Spinal cord (tissue), 10 donors: ENCODE measurements at regions not wholly inside any gene's neighbourhood (a gene's known extent, or its start where the extent isn't known, plus 50 kb on each side); places are given as distances from the start of the nearest gene placed in this dataset. TPM values are rescaled to one million over a fixed set of nuclear protein-coding genes. Genes with fewer than 3 reads are reported as not detected.

Experiments used
- DNase-seq, 6 donors: peaks; one replicate each; pipeline versions ENCODE4 v3.0.0 to v3.0.0-alpha.2; 2013 to 2015; ENCODE audit warnings: low spot score in 6 of 6, low read depth in 4 of 6
- H3K27ac ChIP-seq: one replicate; pipeline ENCODE4 v1.5.1; 2013; ENCODE audit warnings: low read depth, low read length, control low read depth
- H3K27me3 ChIP-seq: one replicate; pipeline ENCODE4 v1.6.1; 2013; ENCODE audit warnings: low read length; ENCODE audit not compliant: control insufficient read depth, insufficient read depth
- H3K36me3 ChIP-seq: one replicate; pipeline ENCODE4 v1.6.1; 2013; ENCODE audit warnings: low read length; ENCODE audit not compliant: control insufficient read depth, insufficient read depth
- H3K4me1 ChIP-seq: one replicate; pipeline ENCODE4 v1.6.1; 2013; ENCODE audit warnings: low read length; ENCODE audit not compliant: control insufficient read depth, insufficient read depth
- H3K4me3 ChIP-seq: one replicate; pipeline ENCODE4 v1.5.1; 2013; ENCODE audit warnings: low read depth, low read length, control low read depth
- H3K9me3 ChIP-seq: one replicate; pipeline ENCODE4 v1.6.1; 2013; ENCODE audit warnings: low read length; ENCODE audit not compliant: control insufficient read depth, insufficient read depth
- WGBS: methylation state at CpG from one replicate; pipeline ENCODE4 v1.1.5; 2013; ENCODE audit warnings: missing lambda C conversion rate; ENCODE audit not compliant: insufficient coverage; 5-methylcytosine and 5-hydroxymethylcytosine counted together
- small RNA-seq: library from RNA; depleted of rRNA; stranded (forward); fragments of <200 nt; gene quantifications from one replicate; pipeline ENCODE3, GENCODE V24; 2014; ENCODE audit warnings: low replicate concordance
- donor health status: healthy.

- no CpG with 5 or more reads among the region's 2 CpGs for WGBS
- Histone ChIP-seq H3K4me3 (no peak overlapping the region), H3K9me3 (no peaks in the 10 kb centered on the region), H3K4me1 (no peaks in the 10 kb centered on the region), H3K36me3 (no peaks in the 10 kb centered on the region), H3K27me3 (no peaks in the 10 kb centered on the region), H3K27ac (no peak overlapping the region)
- DNase-seq, result no peak
Measured at GRCh38 chr18:52277785-52278184, 62.2 kb upstream of the DCC start.

DNA sequence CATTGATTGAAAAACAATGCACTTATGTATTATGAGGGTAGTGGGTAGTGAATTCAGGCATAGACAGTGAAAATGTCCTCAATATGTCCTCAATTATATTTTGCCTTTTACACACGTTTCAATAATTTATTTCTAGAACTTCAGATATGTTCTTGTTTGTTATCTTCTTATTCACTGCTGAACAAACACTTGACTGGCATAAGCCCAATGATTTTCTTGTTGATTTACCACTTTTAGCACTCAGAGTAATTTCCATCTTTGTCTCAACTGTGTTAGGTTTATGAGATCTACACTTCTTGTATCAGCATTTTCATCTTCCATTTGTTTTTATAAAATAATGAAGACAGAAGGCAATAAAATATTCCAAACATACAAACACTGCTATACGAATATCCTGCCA lies 61.8 kb upstream of the DCC start:
- WGBS, result no CpG with 5 or more reads among the region's 2 CpGs
- DNase-seq, result no peak

GRCh38 chr18:52280702-52281101 lies 59.3 kb upstream of the DCC start:
- DNase-seq, result no peak
- Histone ChIP-seq H3K4me3 (no peak overlapping the region), H3K4me1 (no peaks in the 10 kb centered on the region), H3K27me3 (no peaks in the 10 kb centered on the region), H3K36me3 (no peaks in the 10 kb centered on the region), H3K9me3 (no peaks in the 10 kb centered on the region), H3K27ac (no peak overlapping the region)
- WGBS, result no CpG with 5 or more reads among the region's 2 CpGs

More for the DNA sequence above, 61.8 kb upstream of the DCC start:
- Histone ChIP-seq H3K4me1 (no peaks in the 10 kb centered on the region), H3K27me3 (no peaks in the 10 kb centered on the region), H3K27ac (no peak overlapping the region), H3K36me3 (no peaks in the 10 kb centered on the region), H3K9me3 (no peaks in the 10 kb centered on the region), H3K4me3 (no peak overlapping the region)

DNA sequence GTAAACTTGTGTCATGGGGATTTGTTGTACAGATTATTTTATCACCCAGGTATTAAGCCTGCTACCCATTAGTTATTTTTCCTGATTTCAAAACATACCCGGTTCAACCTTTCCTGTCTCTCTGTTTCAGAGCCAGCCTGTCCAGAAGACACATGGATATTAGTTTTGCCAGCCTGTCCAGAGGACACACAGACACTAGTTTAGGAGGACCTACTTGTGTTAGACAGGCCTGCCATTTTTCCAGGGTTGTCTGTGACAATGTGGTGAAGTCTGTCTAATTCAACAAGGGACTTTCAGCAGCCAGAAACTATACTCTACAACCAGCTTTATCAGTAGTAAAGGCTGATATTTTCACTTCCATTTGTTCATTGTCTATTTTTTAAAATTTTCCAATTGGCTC lies 56.1 kb upstream of the DCC start:
- Histone ChIP-seq H3K36me3 (no peaks in the 10 kb centered on the region), H3K27ac (no peak overlapping the region), H3K9me3 (no peaks in the 10 kb centered on the region), H3K27me3 (no peaks in the 10 kb centered on the region), H3K4me1 (no peaks in the 10 kb centered on the region), H3K4me3 (no peak overlapping the region)
- WGBS, result 100% methylated on average over 1 of the region's 1 CpG
- DNase-seq, result no peak

- WGBS, result no CpG with 5 or more reads among the region's 6 CpGs
- peaks cover 2% of the 10 kb centered on the region for H3K9me3 ChIP-seq
- H3K36me3 ChIP-seq, result no peaks in the 10 kb centered on the region
- H3K27me3 ChIP-seq, result no peaks in the 10 kb centered on the region
- no peak overlapping the region for H3K4me3 ChIP-seq
- H3K27ac ChIP-seq, result no peak overlapping the region
- H3K4me1 ChIP-seq, result no peaks in the 10 kb centered on the region
- DNase-seq, result peak in 1 of 6 donors; percentile 15
Measured at GRCh38 chr18:52286675-52287074, 53.3 kb upstream of the DCC start.

DNA sequence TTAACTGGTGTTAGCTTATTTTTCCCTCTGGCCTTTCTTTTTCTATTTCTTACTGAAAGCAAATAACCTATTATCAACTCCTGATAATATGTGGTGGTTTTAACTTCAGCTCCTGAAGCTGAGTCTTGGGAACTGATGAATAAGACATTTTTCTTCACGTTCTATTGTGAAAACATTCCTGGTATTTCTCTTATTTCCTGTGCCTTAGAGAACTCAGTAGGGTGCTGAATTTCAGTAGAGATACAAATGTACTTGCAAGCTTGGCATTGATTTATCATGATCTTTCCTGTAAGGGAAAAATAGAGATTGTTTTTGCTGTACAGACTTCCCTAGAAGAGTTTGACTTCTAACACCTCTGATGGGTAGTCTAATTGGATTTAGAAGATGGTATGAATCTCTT lies 52.8 kb upstream of the DCC start:
- Histone ChIP-seq H3K4me3 (no peak overlapping the region), H3K36me3 (no peaks in the 10 kb centered on the region), H3K27me3 (no peaks in the 10 kb centered on the region), H3K9me3 (peaks cover 2% of the 10 kb centered on the region), H3K4me1 (no peaks in the 10 kb centered on the region), H3K27ac (no peak overlapping the region)
- peak in 2 of 6 donors; percentile 11 to 16 for DNase-seq
- WGBS, result 50% methylated on average over 1 of the region's 1 CpG

- Histone ChIP-seq H3K4me1 (no peaks in the 10 kb centered on the region), H3K4me3 (no peak overlapping the region), H3K27ac (no peak overlapping the region), H3K36me3 (no peaks in the 10 kb centered on the region), H3K9me3 (peaks cover 2% of the 10 kb centered on the region), H3K27me3 (no peaks in the 10 kb centered on the region)
- 80% methylated on average over 2 of the region's 7 CpGs for WGBS
- DNase-seq, result no peak
Measured at GRCh38 chr18:52288403-52289004, 51.5 kb upstream of the DCC start.

- peak in 1 of 6 donors; percentile 69 for DNase-seq
- H3K4me1 ChIP-seq, result no peaks in the 10 kb centered on the region
- WGBS, result no CpG with 5 or more reads among the region's 1 CpG
- no peak overlapping the region for H3K4me3 ChIP-seq
- no peak overlapping the region for H3K27ac ChIP-seq
- H3K27me3 ChIP-seq, result no peaks in the 10 kb centered on the region
- H3K9me3 ChIP-seq, result peaks cover 2% of the 10 kb centered on the region
- H3K36me3 ChIP-seq, result no peaks in the 10 kb centered on the region
Measured at GRCh38 chr18:52289392-52289791, 50.6 kb upstream of the DCC start.

Small RNA genes lying in the stretch of these regions (small RNA-seq; reads per million reads assigned to genes)
- not detected for gene RNU1-46P
